CD14-positive monocyte (primary cell): ENCODE measurements at regions not wholly inside any gene's neighbourhood (a gene's known extent, or its start where the extent isn't known, plus 50 kb on each side); places are given as distances from the start of the nearest gene placed in this dataset.

Experiments
- DNase-seq, 3 donors: peaks; one replicate each; pipeline ENCODE4 v3.0.0-alpha.2; 2011 to 2022
- H2AFZ ChIP-seq: 2 replicates; pipeline ENCODE4 v1.6.0; 2012; ENCODE audit warnings: mild to moderate bottlenecking, low read depth, low read length, inconsistent platforms; ENCODE audit not compliant: insufficient read depth, poor library complexity, severe bottlenecking
- H3K27ac ChIP-seq, 2 donors: 1 replicate in 1 of 2; 2 replicates in 1 of 2; pipeline ENCODE4 v1.5.1; 2012 to 2013; ENCODE audit warnings: low read length in 2 of 2, control low read depth in 1 of 2, inconsistent platforms in 1 of 2, low read depth in 1 of 2, mild to moderate bottlenecking in 1 of 2
- H3K27me3 ChIP-seq, 2 donors: one replicate each; pipeline versions ENCODE4 v1.6.0 to v1.6.1; 2011 to 2013; ENCODE audit warnings: low read length in 2 of 2; ENCODE audit not compliant: control insufficient read depth in 2 of 2, insufficient read depth in 2 of 2
- H3K36me3 ChIP-seq, 2 donors: replicated peaks in 1 of 2; 1 replicate in 1 of 2; 2 replicates in 1 of 2; pipeline versions ENCODE4 v1.5.1 to v1.6.1; 2012 to 2013; ENCODE audit warnings: low read length in 2 of 2, control low read depth in 1 of 2, inconsistent platforms in 1 of 2, mild to moderate bottlenecking in 1 of 2; ENCODE audit not compliant: insufficient read depth in 2 of 2, control insufficient read depth in 1 of 2
- H3K4me1 ChIP-seq, 2 donors: 1 replicate in 1 of 2; 2 replicates in 1 of 2; pipeline versions ENCODE4 v1.5.1 to v1.6.1; 2012 to 2013; ENCODE audit warnings: low read length in 2 of 2, control low read depth in 1 of 2, inconsistent platforms in 1 of 2, mild to moderate bottlenecking in 1 of 2, moderate library complexity in 1 of 2; ENCODE audit not compliant: insufficient read depth in 2 of 2, control insufficient read depth in 1 of 2
- H3K4me2 ChIP-seq: replicated peaks from 2 replicates; pipeline ENCODE3; 2012; ENCODE audit warnings: low read length, moderate library complexity, mild to moderate bottlenecking; ENCODE audit not compliant: poor library complexity, severe bottlenecking; ENCODE audit errors: extremely low read depth
- H3K4me3 ChIP-seq, 3 experiments: fragments of 200-600 bp in 1 of 3; sonication (generic) in 1 of 3; replicated peaks in 1 of 3; 1 replicate in 2 of 3; 2 replicates in 1 of 3; pipeline ENCODE4 v1.5.1; 2011 to 2013; ENCODE audit warnings: low read length in 3 of 3, mild to moderate bottlenecking in 3 of 3, control low read depth in 2 of 3, low read depth in 2 of 3, inconsistent platforms in 1 of 3, moderate library complexity in 1 of 3
- H3K79me2 ChIP-seq: 2 replicates; pipeline ENCODE4 v1.6.0; 2012; ENCODE audit warnings: mild to moderate bottlenecking, control low read depth, inconsistent platforms, low read length, moderate library complexity; ENCODE audit not compliant: insufficient read depth
- H3K9ac ChIP-seq: 2 replicates; pipeline ENCODE4 v1.6.0; 2017; ENCODE audit warnings: low read length, mild to moderate bottlenecking; ENCODE audit not compliant: insufficient read depth, poor library complexity, severe bottlenecking
- H3K9me3 ChIP-seq, 2 donors: replicated peaks in 1 of 2; 1 replicate in 1 of 2; 2 replicates in 1 of 2; pipeline versions ENCODE4 v1.5.1 to v1.6.1; 2012 to 2013; ENCODE audit warnings: low read length in 2 of 2, control low read depth in 1 of 2; ENCODE audit not compliant: control insufficient read depth in 1 of 2, insufficient read depth in 1 of 2
- H4K20me1 ChIP-seq: 2 replicates; pipeline ENCODE4 v1.6.0; 2012; ENCODE audit warnings: mild to moderate bottlenecking, low read length, control low read depth, moderate library complexity; ENCODE audit not compliant: insufficient read depth
- H3K27ac Mint-ChIP-seq, 7 donors: one replicate each; pipeline ENCODE4 v1.8.0; 2020; ENCODE audit warnings: mild to moderate bottlenecking in 7 of 7, mixed read lengths in 7 of 7, moderate library complexity in 6 of 7, inconsistent platforms in 2 of 7
- H3K27me3 Mint-ChIP-seq, 3 donors: one replicate each; pipeline ENCODE4 v1.8.0; 2021 to 2022; ENCODE audit warnings: low read depth in 3 of 3, mild to moderate bottlenecking in 3 of 3, mixed read lengths in 3 of 3, moderate library complexity in 3 of 3, inconsistent platforms in 1 of 3
- H3K36me3 Mint-ChIP-seq, 2 donors: one replicate each; pipeline ENCODE4 v1.8.0; 2020; ENCODE audit warnings: mixed read lengths in 2 of 2, inconsistent platforms in 1 of 2, mild to moderate bottlenecking in 1 of 2
- H3K4me1 Mint-ChIP-seq: one replicate; pipeline ENCODE4 v1.8.0; 2020; ENCODE audit warnings: mild to moderate bottlenecking, mixed read lengths
- H3K4me3 Mint-ChIP-seq, 2 donors: one replicate each; pipeline ENCODE4 v1.8.0; 2020; ENCODE audit warnings: mild to moderate bottlenecking in 2 of 2, mixed read lengths in 2 of 2, moderate library complexity in 1 of 2
- H3K9me3 Mint-ChIP-seq, 7 donors: one replicate each; pipeline ENCODE4 v1.8.0; 2020 to 2022; ENCODE audit warnings: mixed read lengths in 7 of 7, mild to moderate bottlenecking in 6 of 7, moderate library complexity in 6 of 7, inconsistent platforms in 2 of 7
- CTCF ChIP-seq: fragments of 200-600 bp; IDR thresholded peaks from one replicate; pipeline ENCODE4 v1.8.0; 2022; ENCODE audit warnings: antibody characterized with exemption, mild to moderate bottlenecking
- WGBS: methylation state at CpG from one replicate; pipeline ENCODE4 v1.1.5; 2013; ENCODE audit warnings: missing lambda C conversion rate; ENCODE audit not compliant: insufficient coverage; 5-methylcytosine and 5-hydroxymethylcytosine counted together
- intact Hi-C, 2 donors: fragments of 100-400 bp; cut with micrococcal nuclease; formaldehyde crosslinking; loops; one replicate each; pipeline versions ENCODE4 v1.15.0 to v1.15.1; 2023

DNA sequence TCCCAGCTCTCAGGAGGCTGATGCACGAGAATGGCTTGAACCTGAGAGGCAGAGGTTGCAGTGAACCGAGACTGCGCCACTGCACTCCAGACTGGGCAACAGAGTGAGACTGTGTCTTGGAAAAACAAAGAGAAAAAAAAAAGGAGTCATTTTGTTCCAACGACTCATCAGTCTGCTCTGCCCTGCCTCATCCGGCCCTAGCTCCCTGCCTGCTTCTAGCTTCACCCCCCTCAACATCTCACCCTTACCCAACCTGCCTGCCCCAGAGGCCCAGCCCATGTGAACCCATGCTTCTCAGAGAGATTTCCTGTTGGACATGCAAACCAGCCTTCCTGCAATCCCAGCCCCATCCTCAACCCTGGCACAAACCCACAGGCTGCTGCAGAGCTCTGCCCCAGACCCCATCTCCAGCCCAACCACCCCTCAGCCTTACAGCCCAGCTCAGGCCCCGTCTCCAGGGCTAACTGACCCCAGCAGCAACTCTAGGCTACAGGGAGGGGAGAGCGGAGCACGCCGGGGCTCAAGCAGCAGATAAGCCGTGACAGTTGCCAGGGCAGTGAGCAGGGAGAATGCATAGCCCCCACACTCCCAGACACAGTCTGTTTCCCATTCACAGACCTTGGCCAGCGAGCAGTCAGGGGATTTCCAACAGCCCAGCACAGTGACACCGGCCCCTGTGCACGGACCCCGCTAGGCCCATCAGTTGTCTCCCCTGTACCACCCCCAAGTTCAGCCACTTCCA lies 86.0 kb upstream of the KCTD7 start:
- Histone ChIP-seq H3K4me2 (no peak overlapping the region), H3K36me3 (peaks cover 22 to 39% of the 10 kb centered on the region in 2 donors), H3K9me3 (no peaks in the 10 kb centered on the region), H3K9ac (no peak overlapping the region), H3K4me3 (no peak overlapping the region), H3K27me3 (no peaks in the 10 kb centered on the region), H2AFZ (no peak overlapping the region), H3K79me2 (no peaks in the 10 kb centered on the region), H4K20me1 (no peaks in the 10 kb centered on the region), H3K4me1 (no peaks in the 10 kb centered on the region), H3K27ac (no peak overlapping the region)
- no peak for DNase-seq
- Mint-ChIP-seq H3K36me3 (peaks cover 36 to 64% of the 10 kb centered on the region in 2 donors), H3K27ac (peak overlapping the region in 2 of 7 donors; percentile 3 to 48), H3K27me3 (peaks cover 0 to 2% (median 0%) of the 10 kb centered on the region in 3 donors), H3K4me1 (no peaks in the 10 kb centered on the region), H3K4me3 (no peak overlapping the region), H3K9me3 (no peaks in the 10 kb centered on the region)
- 94% methylated on average over 13 of the region's 14 CpGs for WGBS
- TF ChIP-seq CTCF, result no peak
- intact Hi-C loops, result no loop called here

DNA sequence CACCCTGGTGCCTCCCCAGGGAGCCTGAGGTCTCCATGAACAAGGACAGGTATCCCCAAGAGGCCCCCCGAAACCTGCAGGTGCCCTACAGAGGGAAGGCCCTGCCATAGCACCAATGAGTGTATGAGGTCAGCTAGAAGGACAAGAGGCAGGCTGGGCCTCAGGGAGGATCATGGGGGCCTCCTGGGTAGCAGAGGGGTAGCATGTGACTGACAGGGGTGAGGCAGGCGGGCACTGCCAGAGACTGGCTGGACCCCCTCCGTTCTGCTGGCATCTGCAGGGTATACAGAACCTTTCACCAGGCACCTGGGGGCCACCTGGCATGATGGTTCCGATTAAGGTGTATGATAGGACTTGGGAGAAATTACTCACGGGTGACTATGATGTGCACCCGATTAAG lies 79.2 kb upstream of the KCTD7 start:
- no peak overlapping the region for H3K4me2 ChIP-seq
- Mint-ChIP-seq H3K27ac (peak overlapping the region in 2 of 7 donors; percentile 43 to 61), H3K27me3 (peaks cover 0 to 2% (median 2%) of the 10 kb centered on the region in 3 donors), H3K36me3 (peaks cover 63 to 90% of the 10 kb centered on the region in 2 donors), H3K4me1 (no peaks in the 10 kb centered on the region), H3K9me3 (no peaks in the 10 kb centered on the region), H3K4me3 (no peak overlapping the region)
- intact Hi-C loops, result no loop called here
- no peaks in the 10 kb centered on the region for H4K20me1 ChIP-seq
- H2AFZ ChIP-seq, result no peak overlapping the region
- peaks cover 58 to 82% of the 10 kb centered on the region in 2 donors for H3K36me3 ChIP-seq
- no peaks in the 10 kb centered on the region for H3K4me1 ChIP-seq
- WGBS, result 93% methylated on average over 5 of the region's 6 CpGs
- no peak overlapping the region for H3K9ac ChIP-seq
- no peak overlapping the region for H3K4me3 ChIP-seq
- H3K9me3 ChIP-seq, result no peaks in the 10 kb centered on the region
- H3K27me3 ChIP-seq, result no peaks in the 10 kb centered on the region
- no peaks in the 10 kb centered on the region for H3K79me2 ChIP-seq
- TF ChIP-seq CTCF, result no peak
- no peak for DNase-seq
- no peak overlapping the region for H3K27ac ChIP-seq
